ENCODE measurements at regions not wholly inside any gene's neighbourhood (a gene's known extent, or its start where the extent isn't known, plus 50 kb on each side); places are given as distances from the start of the nearest gene placed in this dataset.

- TF ChIP-seq ZFP30 (CRISPR knock-in tag; IDR thresholded peaks at IDR 0.05) (no peak), PPARA (CRISPR knock-in tag; IDR thresholded peaks at IDR 0.05; ENCODE audit: borderline replicate concordance) (no peak), ZC3H10 (CRISPR knock-in tag; IDR thresholded peaks at IDR 0.05) (no peak), SNAI2 (CRISPR knock-in tag; IDR thresholded peaks at IDR 0.05) (no peak), ISL1 (CRISPR knock-in tag; IDR thresholded peaks at IDR 0.05) (no peak), ZFP3 (CRISPR knock-in tag; IDR thresholded peaks at IDR 0.05) (no peak), PATZ1 (CRISPR knock-in tag; IDR thresholded peaks at IDR 0.05; ENCODE audit: borderline replicate concordance) (no peak)
Observed at GRCh38 chr4:129246910-129247461, 151.0 kb downstream of the C4orf33 start.
